GM12878 (cell line): ENCODE measurements at regions not wholly inside any gene's neighbourhood (a gene's known extent, or its start where the extent isn't known, plus 50 kb on each side); places are given as distances from the start of the nearest gene placed in this dataset.

ENCODE experiments used
- ATAC-seq: fragments of 200-7000 bp; cut with Tn5 transposase; 3 replicates; pipeline ENCODE4 v1.9.1; 2020; ENCODE audit warnings: mild to moderate bottlenecking, moderate library complexity
- BruUV-seq: library from RNA; stranded (reverse); fragments of 400-500 nt; replicated peaks from 2 replicates; lab custom pipeline; 2021; lab: Mats Ljungman, UMichigan
- CTCF ChIA-PET: fragments of 300-600 bp; sonication (Branson Sonifier 250); formaldehyde crosslinking; extraction: SDS; loops from one replicate; lab custom pipeline; 2021; ENCODE audit warnings: inconsistent platforms; lab: Yijun Ruan, JAX
- POLR2A ChIA-PET: fragments of 350-600 bp; formaldehyde crosslinking; extraction: SDS; loops from one replicate; lab custom pipeline; 2021; ENCODE audit warnings: inconsistent platforms; lab: Charles Lee
- RAD21 ChIA-PET: fragments of 300-600 bp; sonication (Branson Sonifier 250); formaldehyde crosslinking; loops from one replicate; lab custom pipeline; 2023; ENCODE audit warnings: antibody characterized with exemption; ENCODE audit not compliant: unreplicated experiment; lab: Charles Lee
- SMC1A ChIA-PET: fragments of 300-600 bp; sonication (Branson Sonifier 250); formaldehyde crosslinking; loops from one replicate; lab custom pipeline; 2023; ENCODE audit not compliant: unreplicated experiment, uncharacterized antibody; lab: Charles Lee
- DNase-seq: peaks from one replicate; pipeline ENCODE4 v3.0.0-alpha.2; 2011; ENCODE audit warnings: low read depth, low spot score
- FAIRE-seq: peaks from 3 replicates; lab custom pipeline; 2011; peaks lifted over from hg19 to GRCh38; lab: Jason Lieb, UNC
- H2AFZ ChIP-seq: 2 replicates; pipeline ENCODE4 v1.6.0; 2011; ENCODE audit warnings: low read depth, low read length, control low read depth; ENCODE audit not compliant: control insufficient read depth
- H3K27ac ChIP-seq: 2 replicates; pipeline ENCODE4 v1.5.1; 2011; ENCODE audit warnings: control low read depth; ENCODE audit not compliant: control insufficient read depth, insufficient read depth
- H3K27me3 ChIP-seq, 2 experiments: replicated peaks in 1 of 2; 2 replicates each; pipeline versions ENCODE4 v1.6.0 to v1.6.1; 2011; ENCODE audit warnings: low read length in 1 of 2; ENCODE audit not compliant: control insufficient read depth in 2 of 2, insufficient read depth in 2 of 2
- H3K36me3 ChIP-seq, 2 experiments: 2 replicates each; pipeline ENCODE4 v1.5.1; 2011; ENCODE audit warnings: low read length in 1 of 2; ENCODE audit not compliant: control insufficient read depth in 2 of 2, insufficient read depth in 2 of 2
- H3K4me1 ChIP-seq: 2 replicates; pipeline ENCODE4 v1.6.1; 2011; ENCODE audit warnings: mild to moderate bottlenecking, low read length, moderate library complexity, mixed read lengths; ENCODE audit not compliant: control insufficient read depth, insufficient read depth
- H3K4me2 ChIP-seq: 2 replicates; pipeline ENCODE4 v1.6.0; 2011; ENCODE audit warnings: control low read depth; ENCODE audit not compliant: control insufficient read depth, insufficient read depth
- H3K4me3 ChIP-seq: fragments of 200-600 bp; sonication (generic); 2 replicates; pipeline ENCODE4 v1.5.1; 2016
- H3K79me2 ChIP-seq: 2 replicates; pipeline ENCODE4 v1.6.0; 2011; ENCODE audit warnings: low read length; ENCODE audit not compliant: control insufficient read depth, insufficient read depth
- H3K9ac ChIP-seq: 2 replicates; pipeline ENCODE4 v1.8.0; 2011; ENCODE audit warnings: low read length, control low read depth, mixed read lengths; ENCODE audit not compliant: control insufficient read depth, insufficient read depth
- H3K9me3 ChIP-seq: replicated peaks from 3 replicates; pipeline ENCODE4 v1.5.1; 2011; ENCODE audit warnings: mild to moderate bottlenecking, low read length; ENCODE audit not compliant: control insufficient read depth, insufficient read depth
- H4K20me1 ChIP-seq: 2 replicates; pipeline ENCODE4 v1.6.0; 2011; ENCODE audit not compliant: control insufficient read depth, insufficient read depth
- GABPA ChIP-seq: IDR thresholded peaks from 2 replicates; pipeline ENCODE4 v1.6.1; 2014; ENCODE audit warnings: antibody characterized with exemption, low read depth, mild to moderate bottlenecking, inconsistent platforms
- SKIL ChIP-seq: fragments of 450-650 bp; IDR thresholded peaks from 2 replicates; pipeline ENCODE4 v1.6.1; 2017; ENCODE audit warnings: mild to moderate bottlenecking, low read depth, inconsistent platforms; ENCODE audit not compliant: poor library complexity, severe bottlenecking
- SP1 ChIP-seq: IDR thresholded peaks from one replicate; pipeline ENCODE4 v1.6.1; 2011; ENCODE audit warnings: low read depth, low read length
- SREBF2 ChIP-seq: IDR thresholded peaks from 2 replicates; pipeline ENCODE4 v1.6.1; 2012; ENCODE audit warnings: mild to moderate bottlenecking, low read length
- YBX1 ChIP-seq: fragments of 450-650 bp; IDR thresholded peaks from 2 replicates; pipeline ENCODE4 v1.6.1; 2016; ENCODE audit warnings: antibody characterized with exemption
- ZNF24 ChIP-seq: fragments of 450-650 bp; IDR thresholded peaks from 2 replicates; pipeline ENCODE4 v1.6.1; 2017; ENCODE audit warnings: antibody characterized with exemption, mild to moderate bottlenecking
- WGBS: methylation state at CpG from one replicate; pipeline ENCODE4 v1.1.6; 2016; ENCODE audit warnings: low lambda C conversion rate; ENCODE audit not compliant: insufficient replicate concordance, insufficient coverage; ENCODE audit errors: missing lambda C conversion rate; 5-methylcytosine and 5-hydroxymethylcytosine counted together
- in situ Hi-C: fragments of 300-500 bp; cut with MboI; formaldehyde crosslinking; loops from 9 replicates; pipeline ENCODE4 v1.14.3; 2018; ENCODE audit warnings: mixed read lengths
- intact Hi-C: fragments of 100-400 bp; cut with micrococcal nuclease; formaldehyde crosslinking; loops from one replicate; pipeline ENCODE4 v1.14.2; 2022; ENCODE audit not compliant: unreplicated experiment

- TF ChIP-seq SKIL (no peak), GABPA (no peak), SP1 (no peak)
Measured at GRCh38 chr2:19158896-19159295, 199.5 kb downstream of the OSR1 start (continued).

GRCh38 chr2:19158211-19158610 is 200.2 kb downstream of the OSR1 start:
- H3K27ac ChIP-seq: no peak overlapping the region
- intact Hi-C loops: no loop called here
- TF ChIP-seq YBX1 (no peak), SREBF2 (no peak), ZNF24 (no peak), SP1 (no peak)
- H3K4me1 ChIP-seq: no peaks in the 10 kb centered on the region
- RAD21 ChIA-PET: no interaction called here
- ATAC-seq (no peak), FAIRE-seq (no peak), DNase-seq (no peak)
- SMC1A ChIA-PET: no interaction called here
- no peak overlapping the region for H3K9ac ChIP-seq
- H4K20me1 ChIP-seq: no peaks in the 10 kb centered on the region
- whole genome bisulfite sequencing: 0% methylated on average over 1 of the region's 1 CpG
- H3K4me2 ChIP-seq: no peak overlapping the region
- H3K27me3 ChIP-seq: no peaks in the 10 kb centered on the region
- POLR2A ChIA-PET: no interaction called here
- H3K79me2 ChIP-seq: no peaks in the 10 kb centered on the region
- in situ Hi-C loops: no loop called here
- H3K36me3 ChIP-seq: no peaks in the 10 kb centered on the region
- H3K4me3 ChIP-seq: no peak overlapping the region
- no peak overlapping the region for H2AFZ ChIP-seq
- CTCF ChIA-PET: no interaction called here
- H3K9me3 ChIP-seq: no peaks in the 10 kb centered on the region
- BruUV-seq: no TSS peak
